ENCODE measurements at regions not wholly inside any gene's neighbourhood (a gene's known extent, or its start where the extent isn't known, plus 50 kb on each side); places are given as distances from the start of the nearest gene placed in this dataset.

GRCh38 chr13:104975272-104975671 is 1560.2 kb downstream of the EFNB2 start:
- 66% methylated on average over 4 of the region's 4 CpGs for WGBS (ENCODE audit: low lambda C conversion rate, missing lambda C conversion rate)
- TF ChIP-seq CTCF (IDR thresholded peaks at IDR 0.05; ENCODE audit: poor library complexity) (no peak), EZH2 (IDR thresholded peaks at IDR 0.05; ENCODE audit: borderline replicate concordance) (no peak), EZH2phosphoT487 (IDR thresholded peaks at IDR 0.05; ENCODE audit: low read depth, severe bottlenecking, unreplicated experiment) (no peak)
- Histone ChIP-seq H3K4me2 (no peak overlapping the region), H3K27me3 (no peaks in the 10 kb centered on the region), H3K27ac (no peak overlapping the region), H3K9me3 (ENCODE audit: low read depth) (no peaks in the 10 kb centered on the region), H3K36me3 (replicated peaks; ENCODE audit: insufficient read depth, low read depth) (no peaks in the 10 kb centered on the region), H3K79me2 (no peaks in the 10 kb centered on the region), H3K4me1 (ENCODE audit: insufficient read depth) (no peaks in the 10 kb centered on the region), H3K4me3 (no peak overlapping the region), H4K20me1 (ENCODE audit: insufficient read depth, poor library complexity, severe bottlenecking) (no peaks in the 10 kb centered on the region), H2AFZ (no peak overlapping the region), H3K9me2 (replicated peaks; ENCODE audit: insufficient read depth) (no peaks in the 10 kb centered on the region)
- no peak for DNase-seq (ENCODE audit: low spot score)

- Histone ChIP-seq H3K27ac (no peak overlapping the region), H3K4me2 (no peak overlapping the region), H4K20me1 (ENCODE audit: insufficient read depth, poor library complexity, severe bottlenecking) (no peaks in the 10 kb centered on the region), H3K9me3 (ENCODE audit: low read depth) (no peaks in the 10 kb centered on the region), H3K27me3 (no peaks in the 10 kb centered on the region), H3K9me2 (replicated peaks; ENCODE audit: insufficient read depth) (no peaks in the 10 kb centered on the region), H2AFZ (no peak overlapping the region), H3K79me2 (no peaks in the 10 kb centered on the region), H3K4me1 (ENCODE audit: insufficient read depth) (no peaks in the 10 kb centered on the region), H3K4me3 (no peak overlapping the region), H3K36me3 (replicated peaks; ENCODE audit: insufficient read depth, low read depth) (no peaks in the 10 kb centered on the region)
- 84% methylated on average over 3 of the region's 3 CpGs for WGBS (ENCODE audit: low lambda C conversion rate, missing lambda C conversion rate)
- TF ChIP-seq CTCF (IDR thresholded peaks at IDR 0.05; ENCODE audit: poor library complexity) (no peak), EZH2 (IDR thresholded peaks at IDR 0.05; ENCODE audit: borderline replicate concordance) (no peak), EZH2phosphoT487 (IDR thresholded peaks at IDR 0.05; ENCODE audit: low read depth, severe bottlenecking, unreplicated experiment) (no peak)
- DNase-seq (ENCODE audit: low spot score), result no peak
Measured at GRCh38 chr13:104968876-104969275, 1566.6 kb downstream of the EFNB2 start.

- Histone ChIP-seq H2AFZ (no peak overlapping the region), H3K79me2 (no peaks in the 10 kb centered on the region), H3K27ac (no peak overlapping the region), H3K27me3 (no peaks in the 10 kb centered on the region), H4K20me1 (ENCODE audit: insufficient read depth, poor library complexity, severe bottlenecking) (no peaks in the 10 kb centered on the region), H3K36me3 (replicated peaks; ENCODE audit: insufficient read depth, low read depth) (no peaks in the 10 kb centered on the region), H3K9me2 (replicated peaks; ENCODE audit: insufficient read depth) (no peaks in the 10 kb centered on the region), H3K4me1 (ENCODE audit: insufficient read depth) (no peaks in the 10 kb centered on the region), H3K9me3 (ENCODE audit: low read depth) (no peaks in the 10 kb centered on the region), H3K4me3 (no peak overlapping the region), H3K4me2 (no peak overlapping the region)
- no peak for DNase-seq (ENCODE audit: low spot score)
- 81% methylated on average over 9 of the region's 9 CpGs for WGBS (ENCODE audit: low lambda C conversion rate, missing lambda C conversion rate)
- TF ChIP-seq CTCF (IDR thresholded peaks at IDR 0.05; ENCODE audit: poor library complexity), result no peak
- TF ChIP-seq EZH2phosphoT487 (IDR thresholded peaks at IDR 0.05; ENCODE audit: low read depth, severe bottlenecking, unreplicated experiment), result no peak
- no peak for TF ChIP-seq EZH2 (IDR thresholded peaks at IDR 0.05; ENCODE audit: borderline replicate concordance)
Measured at GRCh38 chr13:104967836-104968630, 1567.4 kb downstream of the EFNB2 start.

Measured in hepatocyte (in vitro differentiated cells).